SK-N-SH treated with all-trans-retinoic acid at 6 μM for 48 hours (cell line): ENCODE measurements at regions not wholly inside any gene's neighbourhood (a gene's known extent, or its start where the extent isn't known, plus 50 kb on each side); places are given as distances from the start of the nearest gene placed in this dataset.
"Not testable (repeated sequence)": the region's sequence is repeated elsewhere in the genome, so short reads cannot be mapped to it uniquely, and the experiment has no call there.

Experiments used
- ATAC-seq: fragments of 200-7000 bp; cut with Tn5 transposase; 3 replicates; pipeline ENCODE4 v1.9.1; 2020; ENCODE audit warnings: mild to moderate bottlenecking, moderate library complexity
- ARNTL ChIP-seq: fragments of 450-650 bp; formaldehyde crosslinking; IDR thresholded peaks from 2 replicates; pipeline ENCODE4 v1.5.0; 2020; ENCODE audit warnings: low read depth, mild to moderate bottlenecking, moderate library complexity, borderline replicate concordance
- BACH2 ChIP-seq: fragments of 250-450 bp; sonication (Bioruptor Pico); IDR thresholded peaks from 2 replicates; pipeline ENCODE4 v1.9.0; 2021; ENCODE audit warnings: mild to moderate bottlenecking, borderline replicate concordance
- CREB5 ChIP-seq: fragments of 250-450 bp; sonication (Bioruptor Pico); IDR thresholded peaks from 2 replicates; pipeline ENCODE4 v1.5.1; 2020; ENCODE audit warnings: low read depth, mild to moderate bottlenecking, moderate library complexity
- CSDC2 ChIP-seq: fragments of 250-450 bp; sonication (Bioruptor Pico); IDR thresholded peaks from 2 replicates; pipeline ENCODE4 v1.5.0; 2020; ENCODE audit warnings: mild to moderate bottlenecking, moderate library complexity
- ESRRG ChIP-seq: fragments of 250-450 bp; sonication (Bioruptor Pico); IDR thresholded peaks from 2 replicates; pipeline ENCODE4 v1.6.1; 2021; ENCODE audit warnings: mild to moderate bottlenecking
- GLIS3 ChIP-seq: fragments of 250-450 bp; sonication (Bioruptor Pico); IDR thresholded peaks from 2 replicates; pipeline ENCODE4 v1.5.0; 2020; ENCODE audit warnings: mild to moderate bottlenecking, moderate library complexity
- ISL1 ChIP-seq: fragments of 250-450 bp; sonication (Bioruptor Pico); IDR thresholded peaks from 2 replicates; pipeline ENCODE4 v2.1.2; 2022; ENCODE audit warnings: mild to moderate bottlenecking, moderate library complexity
- PATZ1 ChIP-seq: fragments of 250-450 bp; sonication (Bioruptor Pico); IDR thresholded peaks from 2 replicates; pipeline ENCODE4 v1.8.0; 2020; ENCODE audit warnings: mild to moderate bottlenecking, moderate library complexity, borderline replicate concordance
- POU6F1 ChIP-seq: fragments of 250-450 bp; sonication (Bioruptor Pico); IDR thresholded peaks from 2 replicates; pipeline ENCODE4 v1.8.0; 2021; ENCODE audit warnings: low read depth, mild to moderate bottlenecking, moderate library complexity, borderline replicate concordance
- PPARA ChIP-seq: fragments of 250-450 bp; sonication (Bioruptor Pico); IDR thresholded peaks from 2 replicates; pipeline ENCODE4 v1.5.0; 2020; ENCODE audit warnings: mild to moderate bottlenecking, borderline replicate concordance
- RARB ChIP-seq: fragments of 250-450 bp; sonication (Bioruptor Pico); IDR thresholded peaks from 2 replicates; pipeline ENCODE4 v1.8.0; 2021; ENCODE audit warnings: mild to moderate bottlenecking, moderate library complexity
- SNAI2 ChIP-seq: fragments of 250-450 bp; sonication (Bioruptor Pico); IDR thresholded peaks from 2 replicates; pipeline ENCODE4 v1.5.0; 2020; ENCODE audit warnings: mild to moderate bottlenecking, moderate library complexity
- TCF4 ChIP-seq: fragments of 250-450 bp; sonication (Bioruptor Pico); IDR thresholded peaks from 2 replicates; pipeline ENCODE4 v1.8.0; 2021; ENCODE audit warnings: mild to moderate bottlenecking, moderate library complexity, borderline replicate concordance
- TOX ChIP-seq: fragments of 250-450 bp; sonication (Bioruptor Pico); IDR thresholded peaks from 2 replicates; pipeline ENCODE4 v1.8.0; 2021; ENCODE audit warnings: mild to moderate bottlenecking, moderate library complexity, borderline replicate concordance
- TSHZ2 ChIP-seq: fragments of 250-450 bp; sonication (Bioruptor Pico); IDR thresholded peaks from 2 replicates; pipeline ENCODE4 v1.5.0; 2020; ENCODE audit warnings: mild to moderate bottlenecking, moderate library complexity
- ZFP30 ChIP-seq: fragments of 450-650 bp; formaldehyde crosslinking; IDR thresholded peaks from 2 replicates; pipeline ENCODE4 v1.5.0; 2022; ENCODE audit warnings: mild to moderate bottlenecking, moderate library complexity
- ZNF565 ChIP-seq: fragments of 450-650 bp; formaldehyde crosslinking; conservative IDR thresholded peaks from 2 replicates; pipeline ENCODE4 v1.5.0; 2020; ENCODE audit warnings: low read depth, mild to moderate bottlenecking, moderate library complexity
- ZNF70 ChIP-seq: fragments of 450-650 bp; formaldehyde crosslinking; IDR thresholded peaks from 2 replicates; pipeline ENCODE4 v1.5.0; 2020; ENCODE audit warnings: mild to moderate bottlenecking, moderate library complexity
- ZNF8 ChIP-seq: fragments of 450-650 bp; formaldehyde crosslinking; IDR thresholded peaks from 2 replicates; pipeline ENCODE4 v1.5.0; 2020; ENCODE audit warnings: mild to moderate bottlenecking, moderate library complexity

- TF ChIP-seq BACH2 (CRISPR knock-in tag) (no peak), CREB5 (CRISPR knock-in tag) (no peak), RARB (CRISPR knock-in tag) (no peak)
- ATAC-seq, result no peak
Observed at GRCh38 chr3:132980102-132980501, 58.1 kb upstream of the TMEM108 start.

- no peak for TF ChIP-seq ESRRG
- no peak for TF ChIP-seq BACH2 (CRISPR knock-in tag)
- TF ChIP-seq ISL1 (CRISPR knock-in tag), result no peak
- no peak for TF ChIP-seq RARB (CRISPR knock-in tag)
- no peak for TF ChIP-seq TOX
- no peak for TF ChIP-seq ZNF565 (CRISPR knock-in tag)
- TF ChIP-seq TCF4, result no peak
- no peak for TF ChIP-seq PATZ1 (CRISPR knock-in tag)
- no peak for TF ChIP-seq ARNTL
- TF ChIP-seq SNAI2, result no peak
- ATAC-seq, result no peak
Observed at GRCh38 chr3:132979606-132980005, 58.6 kb upstream of the TMEM108 start.

- not testable (repeated sequence) for ATAC-seq
Observed at GRCh38 chr3:132978946-132979345, 59.2 kb upstream of the TMEM108 start.

- no peak for TF ChIP-seq ZNF8 (CRISPR knock-in tag)
- no peak for TF ChIP-seq ISL1 (CRISPR knock-in tag)
- TF ChIP-seq ZNF70 (CRISPR knock-in tag), result no peak
- no peak for TF ChIP-seq ESRRG
- no peak for TF ChIP-seq RARB (CRISPR knock-in tag)
- TF ChIP-seq ZFP30, result no peak
- TF ChIP-seq TSHZ2 (CRISPR knock-in tag), result no peak
- TF ChIP-seq POU6F1 (CRISPR knock-in tag), result no peak
- TF ChIP-seq CSDC2, result no peak
- TF ChIP-seq TOX, result no peak
- TF ChIP-seq GLIS3, result no peak
- no peak for ATAC-seq
Observed at GRCh38 chr3:132978464-132978863, 59.7 kb upstream of the TMEM108 start.

- no peak for ATAC-seq
- TF ChIP-seq POU6F1 (CRISPR knock-in tag) (no peak), TSHZ2 (CRISPR knock-in tag) (no peak), ESRRG (no peak), ZNF70 (CRISPR knock-in tag) (no peak), PATZ1 (CRISPR knock-in tag) (no peak), GLIS3 (no peak), ARNTL (no peak), PPARA (no peak), ZFP30 (no peak)
Observed at GRCh38 chr3:132974097-132974496, 64.1 kb upstream of the TMEM108 start.
